Forelimb muscle (tissue), 1 donor: ENCODE measurements at regions not wholly inside any gene's neighbourhood (a gene's known extent, or its start where the extent isn't known, plus 50 kb on each side); places are given as distances from the start of the nearest gene placed in this dataset.

ENCODE experiments used
- DNase-seq: peaks from one replicate; pipeline ENCODE4 v3.0.0-alpha.2; 2013; ENCODE audit warnings: low read depth

DNA sequence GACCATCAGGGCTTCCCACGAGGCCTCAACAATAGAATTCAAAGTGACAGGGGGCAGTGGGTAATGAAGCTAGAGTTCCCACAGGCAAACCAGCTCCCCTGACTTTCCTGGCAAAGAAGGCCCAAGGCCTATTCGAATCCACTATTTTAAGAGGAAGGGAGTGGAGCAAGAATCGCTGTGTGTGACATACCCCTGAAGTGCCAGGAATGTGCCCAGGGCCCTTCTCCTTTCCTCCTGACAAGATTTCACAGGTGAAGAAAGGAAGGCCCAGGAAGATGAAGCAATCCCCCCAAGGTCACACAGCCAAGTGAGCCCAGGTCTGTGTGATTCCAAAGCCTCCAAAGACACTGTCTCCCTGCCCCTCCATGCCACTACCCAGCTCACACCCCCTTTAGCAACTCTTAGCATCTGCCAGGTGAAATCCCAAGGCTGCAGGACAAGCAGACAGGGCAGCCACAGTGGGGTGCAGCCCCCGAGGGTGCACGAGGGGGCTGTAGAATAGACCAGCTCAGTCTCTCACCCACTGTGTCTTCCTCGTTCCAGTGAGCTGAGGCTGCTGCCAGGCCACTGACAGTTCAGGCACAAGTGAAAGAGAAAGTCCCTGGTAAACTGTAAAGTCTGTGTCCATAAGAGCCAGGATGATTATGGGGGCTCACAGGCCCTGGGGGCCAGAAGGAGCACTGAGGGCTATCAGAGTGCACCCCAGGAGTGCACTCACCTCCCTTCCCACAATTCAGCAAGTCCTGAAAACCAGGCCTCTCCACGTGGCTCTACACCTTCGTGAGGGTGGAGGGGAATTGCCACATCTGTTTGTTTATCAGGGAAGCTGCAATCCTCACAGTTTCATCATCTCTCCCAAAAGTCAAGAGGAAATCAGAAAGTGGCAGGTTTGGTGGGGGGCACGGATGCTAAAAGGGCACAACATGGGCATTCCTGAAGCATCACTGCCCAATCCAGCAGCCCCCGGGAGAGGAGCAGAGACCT, 70.8 kb upstream of the ZMIZ1 start:
- no peak for DNase-seq

- DNase-seq, result no peak
Measured at GRCh38 chr10:79001082-79001885, 67.5 kb upstream of the ZMIZ1 start.

- DNase-seq, result no peak
Measured at GRCh38 chr10:79002336-79002735, 66.4 kb upstream of the ZMIZ1 start.

GRCh38 chr10:79003183-79004100, 65.3 kb upstream of the ZMIZ1 start:
- DNase-seq, result no peak

GRCh38 chr10:79004311-79004710, 64.5 kb upstream of the ZMIZ1 start:
- no peak for DNase-seq

DNA sequence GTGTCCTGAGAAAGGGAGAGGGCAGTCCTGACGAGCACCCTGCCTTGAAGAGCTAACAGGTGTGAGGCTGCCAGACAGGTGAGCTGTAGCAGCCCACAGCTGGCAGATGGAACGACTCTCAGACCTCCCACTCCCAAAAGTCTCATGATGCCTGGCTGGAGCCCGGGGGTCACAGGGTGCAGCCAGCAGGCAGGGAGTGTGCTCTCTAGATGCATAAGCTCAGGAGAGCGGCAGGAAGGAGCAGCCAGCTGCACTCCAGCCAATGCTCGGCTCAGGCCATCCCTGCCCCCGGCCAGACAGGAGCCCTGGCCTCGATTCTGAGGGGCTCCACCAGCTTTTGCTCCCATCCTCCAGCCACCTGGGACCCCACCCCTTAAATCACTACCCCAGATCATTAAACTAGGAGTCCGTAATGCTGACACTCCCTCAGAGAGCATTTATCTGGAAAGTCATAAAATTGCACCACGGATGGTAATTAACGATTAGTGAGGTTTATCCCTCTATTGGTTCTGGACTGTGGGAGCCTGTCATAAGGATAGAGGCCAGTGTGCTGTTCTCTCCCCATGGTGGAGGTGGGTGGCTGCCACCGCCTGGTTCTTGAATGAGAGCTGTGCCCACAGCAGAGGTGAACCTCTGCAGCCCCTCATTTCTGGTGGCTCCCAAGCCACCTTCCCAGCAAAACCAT, 63.5 kb upstream of the ZMIZ1 start:
- DNase-seq, result no peak

GRCh38 chr10:79007018-79007417, 61.7 kb upstream of the ZMIZ1 start:
- no peak for DNase-seq

GRCh38 chr10:79007421-79008319, 61.1 kb upstream of the ZMIZ1 start:
- no peak for DNase-seq

- DNase-seq, result no peak
Measured at GRCh38 chr10:79009145-79009544, 59.6 kb upstream of the ZMIZ1 start.

DNA sequence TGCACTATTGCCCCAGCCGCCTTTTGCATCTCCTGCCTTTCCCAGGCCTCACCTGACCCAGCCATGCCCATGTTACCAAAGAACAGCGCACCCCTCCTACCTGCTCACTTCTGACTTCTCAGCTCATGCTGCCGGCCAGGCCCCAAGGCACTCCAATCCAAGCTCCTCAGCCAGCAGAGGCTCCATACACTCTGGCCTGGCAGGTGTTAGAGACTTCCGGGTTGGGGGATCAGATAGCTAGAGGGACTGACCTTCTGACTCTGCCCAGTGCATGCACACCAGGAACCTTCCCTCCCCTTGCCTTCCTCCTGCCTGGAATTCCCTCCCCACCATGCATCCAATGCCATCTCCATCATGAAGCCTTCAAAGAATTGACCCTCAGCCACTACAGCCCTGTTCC, 56.2 kb upstream of the ZMIZ1 start:
- no peak for DNase-seq

- DNase-seq, result no peak
Measured at GRCh38 chr10:79013406-79013987, 55.3 kb upstream of the ZMIZ1 start.

DNA sequence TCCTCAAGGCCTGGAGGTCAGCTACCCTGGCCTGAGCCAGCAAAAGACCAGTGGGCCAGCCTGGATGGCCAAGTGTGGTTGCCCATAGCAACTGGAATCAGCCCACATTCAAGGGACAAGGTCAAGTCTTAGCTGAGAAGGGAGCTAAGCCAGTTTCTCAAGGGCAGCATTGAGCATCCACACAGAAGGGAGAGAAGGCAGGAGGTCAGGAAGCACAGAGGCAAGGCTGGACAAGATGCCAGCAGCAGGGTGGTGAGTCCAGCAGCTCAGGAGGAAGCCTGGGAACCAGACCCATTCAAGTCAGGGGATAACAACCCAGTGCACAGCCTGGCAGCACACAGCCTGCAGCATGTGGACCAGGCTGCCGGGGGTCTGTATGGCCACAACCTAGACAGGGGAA, 54.0 kb upstream of the ZMIZ1 start:
- DNase-seq, result no peak

DNA sequence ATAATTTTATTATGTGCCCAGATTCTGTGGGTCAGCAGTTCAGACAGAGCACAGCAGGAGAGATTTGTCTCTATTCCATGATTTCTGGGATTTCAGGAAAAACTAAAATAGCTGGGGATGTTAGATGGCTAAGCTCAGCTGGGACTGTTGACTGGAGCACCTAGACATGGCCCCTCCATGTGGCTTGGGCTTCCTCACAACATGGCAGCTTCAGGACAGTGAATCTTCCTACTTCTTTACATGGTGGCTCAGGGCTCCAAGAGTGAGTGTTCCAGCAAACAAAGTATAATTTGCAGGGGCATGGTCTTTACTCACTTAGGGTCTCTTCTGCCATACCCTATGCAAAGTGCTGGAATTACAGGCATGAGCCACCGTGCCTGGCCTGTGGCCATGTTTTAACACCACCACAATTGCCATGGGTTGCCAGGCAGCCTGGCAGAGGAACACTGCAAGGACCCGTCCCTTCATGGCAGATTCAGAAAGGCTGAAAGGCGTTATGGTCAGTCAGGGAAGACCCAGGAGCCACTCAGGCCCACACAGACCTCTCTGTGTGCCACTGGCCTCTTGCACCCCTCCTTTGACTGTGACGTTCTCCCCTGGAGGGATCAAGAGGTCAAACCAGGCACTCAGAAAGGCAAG, 50.8 kb upstream of the ZMIZ1 start:
- no peak for DNase-seq

GRCh38 chr10:79018521-79019011, 50.2 kb upstream of the ZMIZ1 start:
- DNase-seq, result no peak
